ENCODE measurements at regions not wholly inside any gene's neighbourhood (a gene's known extent, or its start where the extent isn't known, plus 50 kb on each side); places are given as distances from the start of the nearest gene placed in this dataset.

GRCh38 chr4:4613641-4614286 is 71.9 kb upstream of the STX18 start:
- no peaks in the 10 kb centered on the region for H3K79me2 ChIP-seq
- no peaks in the 10 kb centered on the region for H3K4me1 ChIP-seq
- no peak overlapping the region for H3K9ac ChIP-seq
- H3K9me3 ChIP-seq (ENCODE audit: control insufficient read depth, low read length), result no peaks in the 10 kb centered on the region
- no peak overlapping the region for H3K4me2 ChIP-seq (ENCODE audit: low read length)
- no peak overlapping the region for H2AFZ ChIP-seq
- no peaks in the 10 kb centered on the region for H3K36me3 ChIP-seq (ENCODE audit: control insufficient read depth, insufficient read depth, low read length)
- no peak overlapping the region for H3K4me3 ChIP-seq (ENCODE audit: low read depth, low read length)
- H3K27me3 ChIP-seq (ENCODE audit: control insufficient read depth, insufficient read depth, low read length), result no peaks in the 10 kb centered on the region
- TF ChIP-seq CTCF (IDR thresholded peaks at IDR 0.05), result no peak
- no peak overlapping the region for H3K27ac ChIP-seq

DNA sequence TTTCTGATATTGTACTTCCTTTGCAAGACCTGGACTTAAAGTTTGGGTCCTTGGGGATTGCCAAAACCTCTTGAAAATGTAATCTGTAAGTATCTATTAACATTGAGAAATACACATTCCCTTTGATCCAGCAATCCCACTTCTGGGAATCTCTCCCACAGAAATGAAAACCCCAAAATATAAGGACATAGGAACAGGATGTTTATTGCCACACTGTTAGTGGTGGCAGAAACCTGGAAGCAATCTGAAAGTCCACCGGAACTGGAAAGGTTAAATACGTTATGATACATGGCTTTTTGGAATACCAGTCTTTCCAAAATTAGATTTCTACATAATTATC is 71.2 kb upstream of the STX18 start:
- H3K9me3 ChIP-seq (ENCODE audit: control insufficient read depth, low read length), result no peaks in the 10 kb centered on the region
- H3K4me2 ChIP-seq (ENCODE audit: low read length), result no peak overlapping the region
- TF ChIP-seq CTCF (IDR thresholded peaks at IDR 0.05), result no peak
- no peak overlapping the region for H3K27ac ChIP-seq
- no peak overlapping the region for H3K9ac ChIP-seq
- H3K27me3 ChIP-seq (ENCODE audit: control insufficient read depth, insufficient read depth, low read length), result no peaks in the 10 kb centered on the region
- H3K79me2 ChIP-seq, result no peaks in the 10 kb centered on the region
- H3K4me1 ChIP-seq, result no peaks in the 10 kb centered on the region
- no peak overlapping the region for H3K4me3 ChIP-seq (ENCODE audit: low read depth, low read length)
- H3K36me3 ChIP-seq (ENCODE audit: control insufficient read depth, insufficient read depth, low read length), result no peaks in the 10 kb centered on the region
- H2AFZ ChIP-seq, result no peak overlapping the region

DNA sequence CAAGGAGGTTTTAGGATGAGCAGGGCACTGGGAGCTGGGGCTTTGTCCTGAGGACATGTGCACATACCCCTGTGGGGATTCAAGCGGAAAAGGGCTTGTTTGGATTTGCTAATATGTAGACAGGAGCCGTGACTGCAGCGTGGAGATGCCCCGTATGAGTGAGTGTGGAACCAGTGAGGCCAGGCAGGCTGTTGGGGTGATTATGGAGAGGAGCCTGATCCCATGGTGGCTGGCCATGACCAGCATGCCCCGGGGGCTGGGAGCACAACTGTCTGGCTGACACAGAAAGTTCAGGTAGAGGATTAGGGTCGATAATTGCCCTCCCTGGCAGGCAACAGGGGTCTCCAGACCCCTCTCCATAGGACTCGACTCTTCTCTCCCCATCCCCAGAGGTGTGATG is 68.8 kb upstream of the STX18 start:
- no peak overlapping the region for H3K4me3 ChIP-seq (ENCODE audit: low read depth, low read length)
- no peaks in the 10 kb centered on the region for H3K9me3 ChIP-seq (ENCODE audit: control insufficient read depth, low read length)
- no peaks in the 10 kb centered on the region for H3K36me3 ChIP-seq (ENCODE audit: control insufficient read depth, insufficient read depth, low read length)
- no peak overlapping the region for H2AFZ ChIP-seq
- no peaks in the 10 kb centered on the region for H3K4me1 ChIP-seq
- H3K9ac ChIP-seq, result no peak overlapping the region
- TF ChIP-seq CTCF (IDR thresholded peaks at IDR 0.05), result no peak
- H3K27me3 ChIP-seq (ENCODE audit: control insufficient read depth, insufficient read depth, low read length), result no peaks in the 10 kb centered on the region
- no peaks in the 10 kb centered on the region for H3K79me2 ChIP-seq
- no peak overlapping the region for H3K27ac ChIP-seq
- H3K4me2 ChIP-seq (ENCODE audit: low read length), result no peak overlapping the region

GRCh38 chr4:4609622-4610334 is 67.9 kb upstream of the STX18 start:
- H3K4me3 ChIP-seq (ENCODE audit: low read depth, low read length), result no peak overlapping the region
- H3K27me3 ChIP-seq (ENCODE audit: control insufficient read depth, insufficient read depth, low read length), result no peaks in the 10 kb centered on the region
- no peak for TF ChIP-seq CTCF (IDR thresholded peaks at IDR 0.05)
- no peaks in the 10 kb centered on the region for H3K9me3 ChIP-seq (ENCODE audit: control insufficient read depth, low read length)
- no peaks in the 10 kb centered on the region for H3K4me1 ChIP-seq
- H2AFZ ChIP-seq, result no peak overlapping the region
- H3K9ac ChIP-seq, result no peak overlapping the region
- no peaks in the 10 kb centered on the region for H3K79me2 ChIP-seq
- no peaks in the 10 kb centered on the region for H3K36me3 ChIP-seq (ENCODE audit: control insufficient read depth, insufficient read depth, low read length)
- no peak overlapping the region for H3K27ac ChIP-seq
- H3K4me2 ChIP-seq (ENCODE audit: low read length), result no peak overlapping the region

GRCh38 chr4:4608214-4608537 is 66.3 kb upstream of the STX18 start:
- TF ChIP-seq CTCF (IDR thresholded peaks at IDR 0.05), result no peak
- no peak overlapping the region for H3K27ac ChIP-seq
- H3K36me3 ChIP-seq (ENCODE audit: control insufficient read depth, insufficient read depth, low read length), result no peaks in the 10 kb centered on the region
- H3K9me3 ChIP-seq (ENCODE audit: control insufficient read depth, low read length), result no peaks in the 10 kb centered on the region
- no peak overlapping the region for H3K4me2 ChIP-seq (ENCODE audit: low read length)
- H2AFZ ChIP-seq, result no peak overlapping the region
- no peaks in the 10 kb centered on the region for H3K4me1 ChIP-seq
- no peak overlapping the region for H3K9ac ChIP-seq
- no peaks in the 10 kb centered on the region for H3K79me2 ChIP-seq
- H3K4me3 ChIP-seq (ENCODE audit: low read depth, low read length), result no peak overlapping the region
- H3K27me3 ChIP-seq (ENCODE audit: control insufficient read depth, insufficient read depth, low read length), result no peaks in the 10 kb centered on the region
